ENCODE measurements at regions not wholly inside any gene's neighbourhood (a gene's known extent, or its start where the extent isn't known, plus 50 kb on each side); places are given as distances from the start of the nearest gene placed in this dataset.

- no peak for DNase-seq
- H3K36me3 ChIP-seq (replicated peaks), result no peaks in the 10 kb centered on the region
- no peak overlapping the region for H3K4me3 ChIP-seq (ENCODE audit: low read depth, low read length)
- H3K27me3 ChIP-seq (replicated peaks), result no peaks in the 10 kb centered on the region
- in situ Hi-C loops (cut with HindIII; ENCODE audit: low pct_ligation_motif_present, low sequenced_read_pairs), result no loop called here
- no peak for TF ChIP-seq CTCF (IDR thresholded peaks at IDR 0.05; ENCODE audit: low read depth, low read length, missing control alignments)
- no peak overlapping the region for H3K27ac ChIP-seq
Observed at GRCh38 chrX:97846228-97846627, 962.5 kb downstream of the RPA4 start.

GRCh38 chrX:97846718-97847237, 963.1 kb downstream of the RPA4 start:
- H3K4me3 ChIP-seq (ENCODE audit: low read depth, low read length), result no peak overlapping the region
- in situ Hi-C loops (cut with HindIII; ENCODE audit: low pct_ligation_motif_present, low sequenced_read_pairs), result no loop called here
- DNase-seq, result no peak
- TF ChIP-seq CTCF (IDR thresholded peaks at IDR 0.05; ENCODE audit: low read depth, low read length, missing control alignments), result no peak
- H3K36me3 ChIP-seq (replicated peaks), result no peaks in the 10 kb centered on the region
- no peaks in the 10 kb centered on the region for H3K27me3 ChIP-seq (replicated peaks)
- no peak overlapping the region for H3K27ac ChIP-seq

GRCh38 chrX:97847885-97848679, 964.4 kb downstream of the RPA4 start:
- in situ Hi-C loops (cut with HindIII; ENCODE audit: low pct_ligation_motif_present, low sequenced_read_pairs), result no loop called here
- Histone ChIP-seq H3K36me3 (replicated peaks) (no peaks in the 10 kb centered on the region), H3K27me3 (replicated peaks) (no peaks in the 10 kb centered on the region), H3K4me3 (ENCODE audit: low read depth, low read length) (no peak overlapping the region), H3K27ac (no peak overlapping the region)
- TF ChIP-seq CTCF (IDR thresholded peaks at IDR 0.05; ENCODE audit: low read depth, low read length, missing control alignments), result no peak
- DNase-seq, result no peak

GRCh38 chrX:97849951-97850350, 966.2 kb downstream of the RPA4 start:
- Histone ChIP-seq H3K36me3 (replicated peaks) (no peaks in the 10 kb centered on the region), H3K4me3 (ENCODE audit: low read depth, low read length) (no peak overlapping the region), H3K27me3 (replicated peaks) (no peaks in the 10 kb centered on the region), H3K27ac (no peak overlapping the region)
- TF ChIP-seq CTCF (IDR thresholded peaks at IDR 0.05; ENCODE audit: low read depth, low read length, missing control alignments), result no peak
- in situ Hi-C loops (cut with HindIII; ENCODE audit: low pct_ligation_motif_present, low sequenced_read_pairs), result no loop called here
- no peak for DNase-seq

- Histone ChIP-seq H3K27me3 (replicated peaks) (no peaks in the 10 kb centered on the region), H3K36me3 (replicated peaks) (no peaks in the 10 kb centered on the region), H3K27ac (no peak overlapping the region), H3K4me3 (ENCODE audit: low read depth, low read length) (no peak overlapping the region)
- TF ChIP-seq CTCF (IDR thresholded peaks at IDR 0.05; ENCODE audit: low read depth, low read length, missing control alignments), result no peak
- in situ Hi-C loops (cut with HindIII; ENCODE audit: low pct_ligation_motif_present, low sequenced_read_pairs), result no loop called here
- no peak for DNase-seq
Observed at GRCh38 chrX:97850911-97851310, 967.2 kb downstream of the RPA4 start.

Measured in brain microvascular endothelial cell (primary cell).